IMR-90 (cell line): ENCODE measurements at regions not wholly inside any gene's neighbourhood (a gene's known extent, or its start where the extent isn't known, plus 50 kb on each side); places are given as distances from the start of the nearest gene placed in this dataset.

Experiments
- ATAC-seq: fragments of 200-7000 bp; cut with Tn5 transposase; 2 replicates; pipeline ENCODE4 v1.9.1; 2020; ENCODE audit warnings: low read depth, mild to moderate bottlenecking, moderate library complexity
- BruUV-seq: library from RNA; stranded (reverse); fragments of 400-500 nt; replicated peaks from 2 replicates; lab custom pipeline; 2021; lab: Mats Ljungman, UMichigan
- CTCF ChIA-PET: fragments of 300-600 bp; formaldehyde crosslinking; extraction: SDS; loops from one replicate; lab custom pipeline; 2021; ENCODE audit warnings: antibody characterized with exemption; lab: Yijun Ruan, JAX
- POLR2A ChIA-PET: fragments of 300-600 bp; sonication (Branson Sonifier 250); formaldehyde crosslinking; loops from one replicate; lab custom pipeline; 2022; ENCODE audit warnings: antibody characterized with exemption; ENCODE audit not compliant: unreplicated experiment; lab: Charles Lee
- DNase-seq: peaks from one replicate; pipeline ENCODE4 v3.0.0; 2013
- H2AFZ ChIP-seq: replicated peaks from 2 replicates; pipeline ENCODE3; 2013; ENCODE audit warnings: low read length, mild to moderate bottlenecking; ENCODE audit not compliant: poor library complexity
- H2AK5ac ChIP-seq: 2 replicates; pipeline ENCODE4 v1.6.1; 2013; ENCODE audit warnings: low read depth, low read length, inconsistent platforms
- H2AK9ac ChIP-seq: replicated peaks from 2 replicates; pipeline ENCODE3; 2013; ENCODE audit warnings: mild to moderate bottlenecking, low read depth, low read length, moderate library complexity; ENCODE audit not compliant: poor library complexity
- H2BK120ac ChIP-seq: 2 replicates; pipeline ENCODE4 v1.6.1; 2013; ENCODE audit warnings: low read depth, low read length, inconsistent platforms
- H2BK15ac ChIP-seq: 3 replicates; pipeline ENCODE4 v1.6.1; 2013; ENCODE audit warnings: low read depth, low read length, inconsistent platforms
- H2BK20ac ChIP-seq: 2 replicates; pipeline ENCODE4 v1.6.1; 2013; ENCODE audit warnings: low read depth, mild to moderate bottlenecking, inconsistent platforms, low read length, moderate library complexity
- H2BK5ac ChIP-seq: 2 replicates; pipeline ENCODE4 v1.6.1; 2013; ENCODE audit warnings: mild to moderate bottlenecking, low read depth, low read length, inconsistent platforms; ENCODE audit not compliant: poor library complexity, severe bottlenecking
- H3K14ac ChIP-seq: replicated peaks from 2 replicates; pipeline ENCODE4 v1.6.1; 2013; ENCODE audit warnings: low read depth, low read length, inconsistent platforms
- H3K18ac ChIP-seq: 2 replicates; pipeline ENCODE4 v1.6.1; 2013; ENCODE audit warnings: low read depth, low read length, control low read depth
- H3K23ac ChIP-seq: 2 replicates; pipeline ENCODE4 v1.6.1; 2013; ENCODE audit warnings: low read depth, low read length, inconsistent platforms
- H3K27ac ChIP-seq: 2 replicates; pipeline ENCODE4 v1.5.1; 2013; ENCODE audit warnings: mild to moderate bottlenecking, control low read depth, low read length; ENCODE audit not compliant: insufficient read depth
- H3K27me3 ChIP-seq: 2 replicates; pipeline ENCODE4 v1.6.1; 2013; ENCODE audit warnings: low read length; ENCODE audit not compliant: control insufficient read depth, insufficient read depth
- H3K36me3 ChIP-seq: 2 replicates; pipeline ENCODE4 v1.6.1; 2013; ENCODE audit warnings: low read length, mixed read lengths; ENCODE audit not compliant: control insufficient read depth, insufficient read depth
- H3K4ac ChIP-seq: 2 replicates; pipeline ENCODE4 v1.6.1; 2013; ENCODE audit warnings: low read depth, low read length, inconsistent platforms
- H3K4me1 ChIP-seq: 2 replicates; pipeline ENCODE4 v1.6.1; 2013; ENCODE audit warnings: low read length, mixed read lengths; ENCODE audit not compliant: control insufficient read depth, insufficient read depth
- H3K4me2 ChIP-seq: 2 replicates; pipeline ENCODE4 v1.6.1; 2013; ENCODE audit warnings: low read depth, mild to moderate bottlenecking, control low read depth, low read length, moderate library complexity
- H3K4me3 ChIP-seq: 2 replicates; pipeline ENCODE4 v1.5.1; 2013; ENCODE audit warnings: low read depth, mild to moderate bottlenecking, control low read depth, low read length, moderate library complexity; ENCODE audit not compliant: insufficient read depth
- H3K56ac ChIP-seq: 2 replicates; pipeline ENCODE4 v1.6.1; 2013; ENCODE audit warnings: low read length, inconsistent platforms; ENCODE audit not compliant: insufficient read depth; ENCODE audit errors: extremely low read depth
- H3K79me1 ChIP-seq, 2 experiments: 2 replicates each; pipeline ENCODE4 v1.6.1; 2013; ENCODE audit warnings: low read length in 2 of 2, inconsistent platforms in 1 of 2, low read depth in 1 of 2
- H3K9ac ChIP-seq: 2 replicates; pipeline ENCODE4 v1.6.1; 2013; ENCODE audit warnings: low read depth, low read length, control low read depth
- H3K9me1 ChIP-seq: 2 replicates; pipeline ENCODE4 v1.6.1; 2013; ENCODE audit warnings: low read length, inconsistent platforms; ENCODE audit not compliant: insufficient read depth
- H3K9me3 ChIP-seq: 2 replicates; pipeline ENCODE4 v1.6.1; 2013; ENCODE audit warnings: low read length; ENCODE audit not compliant: control insufficient read depth, insufficient read depth
- H4K20me1 ChIP-seq: 2 replicates; pipeline ENCODE4 v1.6.1; 2013; ENCODE audit warnings: low read length, inconsistent platforms; ENCODE audit not compliant: insufficient read depth
- H4K5ac ChIP-seq: 2 replicates; pipeline ENCODE4 v1.6.1; 2013; ENCODE audit warnings: mild to moderate bottlenecking, low read depth, low read length, control low read depth
- H4K8ac ChIP-seq, 2 experiments: 2 replicates each; pipeline ENCODE4 v1.6.1; 2013; ENCODE audit warnings: low read depth in 2 of 2, low read length in 2 of 2, control low read depth in 1 of 2, inconsistent platforms in 1 of 2
- H4K91ac ChIP-seq: 2 replicates; pipeline ENCODE4 v1.6.1; 2013; ENCODE audit warnings: low read depth, low read length, inconsistent platforms; ENCODE audit not compliant: insufficient read depth
- FOS ChIP-seq: fragments of 150-350 bp; IDR thresholded peaks from 2 replicates; pipeline ENCODE4 v1.6.1; 2016; ENCODE audit warnings: low read depth, low read length
- NFE2L2 ChIP-seq: fragments of 150-350 bp; IDR thresholded peaks from 2 replicates; pipeline ENCODE4 v1.6.1; 2016; ENCODE audit warnings: low read depth, mild to moderate bottlenecking, low read length
- RAD21 ChIP-seq: IDR thresholded peaks from 2 replicates; pipeline ENCODE4 v1.6.1; 2012; ENCODE audit warnings: low read length, improper control_type of control experiment
- WGBS, 2 experiments: methylation state at CpG; one replicate each; pipeline versions ENCODE4 v1.1.5 to v1.1.7; 2013; ENCODE audit warnings: missing lambda C conversion rate in 2 of 2; ENCODE audit not compliant: insufficient read length in 1 of 2; ENCODE audit errors: extremely low coverage in 2 of 2; 5-methylcytosine and 5-hydroxymethylcytosine counted together
- dilution Hi-C: fragments of 300-500 bp; cut with HindIII; formaldehyde crosslinking; loops from one replicate; pipeline ENCODE4 v1.14.3; 2018; ENCODE audit warnings: low sequenced_read_pairs; ENCODE audit not compliant: unreplicated experiment
- in situ Hi-C: fragments of 300-500 bp; cut with MboI; formaldehyde crosslinking; loops from 3 replicates; pipeline ENCODE4 v1.14.3; 2019; ENCODE audit warnings: low sequenced_read_pairs, inconsistent platforms, mixed read lengths
- intact Hi-C: fragments of 100-400 bp; cut with micrococcal nuclease; formaldehyde crosslinking; loops from 2 replicates; pipeline ENCODE4 v1.10.0; 2022

GRCh38 chr6:14224359-14225103, 107.0 kb downstream of the CD83 start:
- ChIA-PET CTCF (no interaction called here), POLR2A (no interaction called here)
- in situ Hi-C loops: loop anchor here (25.0 kb wide), 2 partner anchors 613 to 1388 kb away; no protein-coding TSS in a partner anchor
- Histone ChIP-seq H3K9me1 (no peaks in the 10 kb centered on the region), H2BK120ac (no peak overlapping the region), H3K4me2 (no peak overlapping the region), H4K20me1 (no peaks in the 10 kb centered on the region), H3K9ac (no peak overlapping the region), H3K27me3 (no peaks in the 10 kb centered on the region), H3K4me1 (no peaks in the 10 kb centered on the region), H3K14ac (no peak overlapping the region), H3K36me3 (no peaks in the 10 kb centered on the region), H3K79me1 (no peaks in the 10 kb centered on the region), H3K4ac (no peak overlapping the region), H3K27ac (no peak overlapping the region), H2AK5ac (no peak overlapping the region), H3K23ac (no peak overlapping the region), H3K4me3 (no peak overlapping the region), H3K9me3 (peaks cover 3% of the 10 kb centered on the region), H4K91ac (no peak overlapping the region), H4K5ac (no peak overlapping the region), H2BK5ac (no peak overlapping the region), H2BK20ac (no peak overlapping the region), H2AFZ (no peak overlapping the region), H3K56ac (no peak overlapping the region), H2BK15ac (no peak overlapping the region), H3K18ac (no peak overlapping the region), H4K8ac (no peak overlapping the region), H2AK9ac (no peak overlapping the region)
- TF ChIP-seq RAD21 (no peak), FOS (no peak), NFE2L2 (no peak)
- dilution Hi-C loops: no loop called here
- no peak for DNase-seq
- intact Hi-C loops: no loop called here
- no CpG with 5 or more reads among the region's 8 CpGs for WGBS, 2 experiments
- BruUV-seq: no TSS peak
- no peak for ATAC-seq
